HG02763 (cell line): ENCODE measurements at regions not wholly inside any gene's neighbourhood (a gene's known extent, or its start where the extent isn't known, plus 50 kb on each side); places are given as distances from the start of the nearest gene placed in this dataset.

Experiments
- ATAC-seq: cut with Tn5 transposase; IDR thresholded peaks from one replicate; pipeline ENCODE4 v1.9.1; 2021; ENCODE audit warnings: mild to moderate bottlenecking, moderate library complexity; ENCODE audit not compliant: unreplicated experiment

DNA sequence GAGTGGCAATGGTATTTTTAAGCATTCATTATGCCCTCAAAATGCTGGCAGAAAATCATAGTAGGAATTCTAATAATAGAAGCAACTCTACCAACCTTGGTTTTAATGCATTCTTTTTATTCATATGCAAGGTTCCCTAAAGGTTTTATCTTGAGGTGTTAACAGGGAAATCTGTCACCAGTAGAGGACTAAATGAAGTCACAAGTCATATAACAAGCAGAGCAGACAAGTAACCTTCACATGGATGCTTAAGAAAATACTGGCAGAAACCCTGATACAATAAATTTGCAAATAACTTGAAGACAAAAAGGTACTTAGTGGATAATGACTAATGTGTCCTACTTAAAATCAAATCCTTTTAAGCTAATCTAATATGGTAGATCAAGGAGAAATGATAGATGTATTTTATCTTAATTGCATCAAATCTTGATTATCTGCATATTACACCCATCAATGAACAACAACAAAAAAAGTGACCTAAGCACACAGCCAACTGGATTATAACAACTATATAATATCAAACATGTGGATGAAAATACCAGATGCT, 73.3 kb downstream of the RFC3 start:
- no peak for ATAC-seq

DNA sequence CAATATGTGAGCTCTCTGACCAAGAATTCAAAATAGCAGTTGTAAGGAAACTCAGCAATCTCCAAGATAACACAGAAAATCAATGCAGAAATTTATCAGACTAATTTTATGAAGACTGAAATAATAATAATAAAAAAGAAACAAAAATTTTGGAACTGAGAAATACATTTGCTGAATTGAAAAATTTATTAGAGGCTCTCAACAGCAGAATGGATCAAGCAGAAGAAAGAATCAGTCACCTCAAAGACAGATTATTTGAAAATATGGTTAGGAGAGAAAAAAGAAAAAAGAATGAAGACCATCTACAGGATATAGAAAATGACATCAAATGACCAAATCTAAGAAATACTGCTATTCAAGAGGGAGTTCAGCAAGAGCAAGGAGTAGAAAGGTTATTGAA, 75.6 kb downstream of the RFC3 start:
- no peak for ATAC-seq

DNA sequence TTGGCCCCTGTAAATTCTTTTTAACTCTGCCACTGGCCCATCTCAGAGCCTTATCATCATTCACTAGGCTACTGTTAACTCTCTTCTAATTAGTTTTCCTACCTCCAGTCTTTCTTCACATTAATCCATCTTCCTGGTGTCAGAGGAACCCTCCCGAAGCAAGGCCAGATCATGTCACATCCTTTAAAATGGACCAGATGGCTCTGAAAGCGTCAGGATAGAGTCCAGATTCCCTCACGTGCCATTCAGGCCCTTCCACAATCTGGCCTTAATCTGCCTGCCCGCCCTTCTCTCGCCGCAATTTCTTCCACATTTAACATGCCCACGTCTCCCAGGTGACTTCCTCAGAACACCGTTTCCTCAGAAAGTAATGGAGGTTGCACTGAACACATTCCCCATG, 86.5 kb downstream of the RFC3 start:
- no peak for ATAC-seq

DNA sequence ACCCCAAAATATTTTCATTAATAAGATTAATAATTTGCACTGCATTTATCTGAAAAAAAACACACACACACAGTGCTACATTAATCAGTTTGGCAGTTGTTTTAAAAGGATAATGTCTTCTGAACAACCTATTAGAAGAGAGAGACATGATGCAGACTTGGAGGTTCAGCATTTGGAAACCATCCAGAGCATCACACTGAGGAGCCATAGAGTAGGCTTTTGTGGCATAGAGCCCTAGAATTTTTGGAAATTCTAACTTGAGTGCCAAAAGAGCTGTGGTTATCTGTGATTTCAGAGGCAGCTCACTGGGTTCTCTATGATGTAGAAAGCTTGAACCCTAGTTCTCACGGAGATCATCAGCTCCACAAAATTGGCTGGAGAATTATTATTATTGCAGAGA, 90.2 kb downstream of the RFC3 start:
- no peak for ATAC-seq

DNA sequence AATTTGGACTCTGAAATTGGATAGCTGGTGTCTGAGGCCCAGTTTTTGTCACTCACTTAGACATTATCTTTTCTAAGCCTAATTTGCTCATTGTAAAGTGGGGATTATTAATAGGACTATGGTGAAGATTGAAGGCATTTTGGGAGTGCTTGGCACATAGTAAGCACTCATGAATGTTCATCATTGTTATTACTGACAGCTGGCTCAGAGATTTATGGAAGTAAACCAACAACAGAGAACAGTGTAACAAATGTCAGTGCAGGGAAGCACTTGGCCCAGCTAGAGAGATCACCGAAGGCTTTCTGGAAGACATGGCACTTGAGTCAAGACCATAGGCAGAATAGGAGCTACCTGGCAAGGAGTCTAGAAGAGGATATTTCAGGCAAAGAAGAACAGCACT, 92.3 kb downstream of the RFC3 start:
- no peak for ATAC-seq

DNA sequence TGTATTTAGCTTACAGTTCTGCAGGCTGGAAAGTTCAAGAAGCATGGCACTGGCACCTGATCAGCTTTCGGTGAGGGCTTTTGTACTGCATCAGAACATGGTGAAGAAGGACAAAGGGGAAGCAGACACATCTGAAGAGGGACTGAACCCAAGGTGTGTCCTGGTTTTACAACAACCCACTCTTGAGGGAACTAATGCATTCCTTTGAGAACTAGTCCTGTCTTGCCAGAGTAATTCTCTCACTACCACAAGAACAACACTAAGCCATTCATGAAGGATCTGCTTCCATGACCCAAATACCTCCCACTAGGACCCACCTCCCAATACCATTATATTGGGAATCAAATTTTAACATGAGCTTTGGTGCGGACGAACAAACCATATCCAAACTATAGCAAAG, 93.6 kb downstream of the RFC3 start:
- no peak for ATAC-seq

DNA sequence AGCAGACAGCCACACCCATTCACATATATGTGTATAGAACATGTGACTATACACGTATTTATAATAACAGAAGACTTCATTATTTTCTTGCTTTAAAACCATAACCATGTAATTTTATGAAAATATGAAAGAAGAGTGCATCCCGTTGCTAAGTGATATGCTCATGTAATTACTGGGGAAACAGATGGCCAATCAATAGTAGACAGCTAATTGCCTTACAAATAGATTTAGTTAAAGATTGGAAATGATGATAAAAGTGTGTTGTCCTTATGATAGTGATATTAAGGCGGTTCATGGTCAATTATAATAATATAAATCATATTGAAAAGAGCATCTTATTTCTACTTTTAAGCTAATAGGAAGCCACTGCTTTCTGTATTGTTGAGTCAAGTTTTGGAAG, 95.9 kb downstream of the RFC3 start:
- no peak for ATAC-seq

DNA sequence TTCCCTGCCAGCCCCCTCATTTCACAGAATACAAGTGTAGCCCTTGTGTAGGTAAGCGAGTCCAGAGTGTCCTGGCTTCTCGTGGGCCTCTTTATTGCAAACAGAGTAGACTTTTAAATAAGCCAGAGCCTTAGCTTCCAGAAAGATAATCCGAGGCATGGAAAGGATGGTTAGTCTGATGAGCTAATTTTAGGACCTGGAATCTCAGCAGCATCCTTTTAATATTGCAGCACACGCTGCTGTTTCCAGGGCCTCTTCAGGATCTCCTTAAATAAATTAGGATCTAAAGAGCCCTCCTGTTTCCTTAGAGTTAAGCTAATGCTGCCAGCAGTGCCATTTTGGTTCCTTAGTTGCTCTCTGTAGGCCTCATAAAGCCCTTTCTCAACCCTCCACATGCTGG, 99.2 kb downstream of the RFC3 start:
- no peak for ATAC-seq

DNA sequence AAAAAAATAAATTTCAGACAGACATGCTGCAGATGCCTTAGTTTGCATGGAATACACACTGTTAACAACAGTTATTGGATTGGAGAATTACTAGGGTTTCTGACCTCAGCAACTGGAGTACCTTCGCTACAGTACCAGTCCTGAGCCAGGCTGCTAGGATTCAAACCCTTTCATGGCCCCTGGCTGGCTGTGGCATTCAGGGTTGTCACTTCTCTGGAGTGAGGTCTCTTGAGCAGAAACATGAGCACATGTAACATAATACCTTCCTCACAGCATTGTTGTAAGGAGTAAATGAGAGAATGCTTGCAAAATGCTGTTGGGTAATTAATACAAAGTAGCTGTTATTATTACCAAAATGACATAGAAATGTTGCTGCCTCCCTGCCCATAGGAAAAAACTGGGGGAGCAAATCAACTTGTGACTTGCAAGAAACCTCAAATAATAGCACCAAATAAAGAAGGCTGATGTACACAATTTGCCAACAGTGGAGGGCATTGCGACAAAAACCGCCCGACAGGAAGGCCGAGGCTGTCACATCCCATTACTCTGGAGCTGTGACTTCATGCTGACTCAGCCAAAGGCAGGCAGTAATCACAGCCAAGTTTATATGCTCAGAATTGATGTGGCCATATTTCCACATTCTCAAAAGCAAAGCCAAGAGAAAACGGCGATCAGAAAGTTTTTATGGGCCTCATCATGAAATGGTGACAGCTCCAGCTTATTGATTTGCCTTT, 100.4 kb downstream of the RFC3 start:
- no peak for ATAC-seq

DNA sequence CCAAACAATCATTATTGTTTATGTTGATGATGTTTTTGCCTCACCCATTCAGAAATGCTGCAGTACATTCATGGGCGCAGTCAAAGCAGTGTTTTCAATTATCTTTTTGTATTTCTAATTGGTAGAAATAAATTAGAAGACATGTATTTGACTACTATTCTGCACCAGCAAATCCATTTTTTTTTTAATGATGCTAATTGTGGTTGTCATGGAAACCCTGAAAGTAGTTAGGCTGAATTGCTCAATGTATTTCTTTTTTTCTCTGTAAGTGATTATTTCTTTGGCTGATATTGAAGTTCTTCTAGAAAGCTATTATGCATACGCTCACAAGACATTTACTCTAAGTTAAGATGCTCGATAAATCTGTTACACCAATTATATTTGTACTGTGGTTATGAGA, 101.2 kb downstream of the RFC3 start:
- ATAC-seq = no peak

DNA sequence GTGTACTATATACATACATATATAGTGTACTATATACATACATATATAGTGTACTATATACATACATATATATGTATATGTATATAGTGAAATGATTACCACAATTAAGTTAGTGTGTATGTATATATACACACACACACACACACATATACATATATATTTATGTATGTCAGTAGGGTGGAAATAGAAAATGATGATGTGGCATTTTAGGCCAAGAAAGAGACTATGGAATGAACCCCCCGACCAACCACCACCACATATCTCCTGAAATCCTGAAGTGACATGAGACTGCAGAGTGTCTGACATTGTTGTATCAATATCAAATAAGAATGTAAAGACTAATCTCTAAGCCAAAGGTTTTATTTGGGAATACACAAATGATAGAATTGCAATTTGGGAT, 107.6 kb downstream of the RFC3 start:
- no peak for ATAC-seq

DNA sequence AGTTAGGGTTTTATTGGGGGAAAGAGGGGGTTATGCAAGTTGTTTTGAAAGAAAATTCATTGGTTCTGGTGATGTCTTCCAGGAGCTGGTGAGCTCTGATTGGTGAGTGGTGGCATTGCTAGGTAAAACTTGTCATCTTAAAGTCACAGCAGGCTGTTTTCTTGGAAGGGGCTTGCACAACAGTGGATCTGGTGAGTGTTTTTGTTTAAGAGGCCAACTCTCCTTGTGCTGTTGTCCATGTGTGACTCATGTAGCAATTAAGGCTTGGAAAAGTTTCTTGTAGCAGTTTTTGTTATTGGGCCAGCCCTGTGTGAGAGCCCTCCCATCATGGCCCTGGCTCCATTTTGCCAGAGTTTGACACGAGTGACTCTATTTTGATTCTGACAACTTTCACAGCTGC, 109.4 kb downstream of the RFC3 start:
- ATAC-seq = no peak

DNA sequence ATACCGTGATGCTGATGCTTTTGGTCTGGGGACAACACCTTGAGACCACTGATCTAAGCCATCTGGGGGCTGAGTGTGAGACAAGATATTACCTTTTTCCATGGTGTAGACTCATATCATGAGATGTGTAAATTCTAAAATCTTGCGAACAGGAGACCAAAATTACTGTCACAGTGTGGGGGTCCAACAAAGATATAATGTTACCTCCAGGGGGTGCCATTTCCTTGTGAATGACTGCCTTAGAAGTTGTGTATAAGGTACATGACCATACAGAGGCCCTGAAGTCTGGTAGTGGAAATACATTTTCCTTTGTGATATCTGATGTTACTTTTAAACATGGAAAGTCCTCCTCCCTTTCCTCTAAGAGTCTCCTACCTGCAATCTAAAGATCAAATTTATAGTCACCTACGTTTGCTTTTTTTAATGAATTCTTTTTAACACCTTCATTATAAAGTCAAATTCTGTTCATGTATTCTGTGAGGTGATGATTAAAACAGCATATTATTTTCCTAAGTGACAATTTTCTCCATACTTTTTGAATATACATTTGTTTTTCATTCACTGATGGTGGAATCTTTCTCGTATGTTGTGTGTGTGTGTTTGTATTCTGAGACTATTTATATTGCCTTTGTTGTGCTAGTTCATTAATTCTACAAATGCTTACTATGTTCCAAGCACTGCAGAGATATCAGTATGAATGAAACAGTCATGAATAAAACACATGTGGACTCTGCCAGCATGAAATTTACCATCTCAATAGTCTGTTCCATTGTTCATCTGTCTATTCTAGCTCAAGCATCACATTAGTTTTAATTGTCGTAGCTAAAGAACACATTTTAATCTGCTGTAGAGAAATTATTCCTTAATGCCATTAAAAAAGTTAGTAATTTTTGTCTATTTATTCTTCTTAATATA, 113.7 kb downstream of the RFC3 start:
- no peak for ATAC-seq

DNA sequence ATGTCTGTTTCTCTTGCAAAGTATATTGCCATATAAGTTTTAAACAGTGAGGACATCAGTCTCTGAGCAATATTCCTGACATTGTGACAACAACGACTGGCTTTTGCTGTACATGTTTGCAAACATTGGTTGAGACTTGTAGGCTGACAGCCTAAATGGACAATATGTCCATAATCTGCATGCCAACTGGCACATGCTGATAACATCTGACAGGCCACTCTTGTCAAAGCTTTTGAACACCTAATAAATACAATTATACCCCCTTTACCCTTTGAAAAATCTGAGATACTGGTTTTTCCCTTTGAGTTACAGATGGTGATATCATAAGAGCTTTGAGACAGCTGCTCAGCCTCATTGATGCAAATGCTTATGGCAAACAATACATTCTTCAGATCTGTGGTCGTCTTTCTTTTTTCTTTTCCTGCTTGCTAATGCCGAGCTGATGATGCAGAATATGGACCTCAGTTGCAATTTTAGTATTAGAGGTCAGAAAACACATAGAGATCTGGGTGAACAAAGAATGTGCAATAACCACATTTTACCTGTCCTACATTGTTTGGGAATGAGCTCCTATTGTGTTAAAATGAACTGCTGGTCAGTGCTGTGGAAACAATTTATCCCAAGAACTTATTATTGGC, 114.9 kb downstream of the RFC3 start:
- ATAC-seq = no peak

DNA sequence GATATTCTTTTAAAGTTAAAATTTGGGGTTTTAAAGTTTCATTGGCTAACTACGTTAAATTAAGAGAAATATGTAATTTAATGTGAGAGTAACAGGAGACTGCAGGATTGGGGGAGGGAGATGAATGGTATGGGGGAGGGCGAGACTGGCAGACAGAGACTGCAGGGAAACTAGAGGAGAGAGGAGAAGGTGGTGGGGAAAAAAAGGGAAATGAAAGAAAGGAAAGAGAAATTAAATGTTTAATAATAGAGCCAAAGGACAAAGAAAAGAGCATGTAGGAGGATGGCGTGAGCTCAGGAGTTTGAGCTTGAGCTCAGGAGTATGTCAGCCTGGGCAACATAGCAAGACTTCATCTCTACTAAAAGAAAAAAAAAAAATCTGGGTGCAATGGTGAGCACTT, 115.9 kb downstream of the RFC3 start:
- no peak for ATAC-seq

DNA sequence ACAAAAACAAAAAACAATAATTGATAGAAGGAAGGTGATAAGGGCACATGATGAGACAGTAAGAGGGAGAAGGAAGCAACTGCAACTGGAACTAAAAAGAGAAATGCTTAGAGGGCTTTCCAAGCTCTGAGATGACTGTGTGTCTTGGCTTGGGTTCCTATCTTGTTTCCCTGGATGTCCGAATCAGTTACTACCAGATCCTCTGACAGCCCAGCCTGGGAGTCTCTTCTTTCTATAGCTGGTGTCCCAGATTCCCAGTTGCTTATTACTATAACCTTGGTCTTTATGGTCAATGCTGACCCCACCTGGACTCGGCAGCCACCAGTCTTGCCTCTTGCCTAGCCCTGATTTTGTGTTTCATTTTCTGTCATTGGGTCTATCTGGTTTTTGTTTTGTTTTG, 116.4 kb downstream of the RFC3 start:
- no peak for ATAC-seq

DNA sequence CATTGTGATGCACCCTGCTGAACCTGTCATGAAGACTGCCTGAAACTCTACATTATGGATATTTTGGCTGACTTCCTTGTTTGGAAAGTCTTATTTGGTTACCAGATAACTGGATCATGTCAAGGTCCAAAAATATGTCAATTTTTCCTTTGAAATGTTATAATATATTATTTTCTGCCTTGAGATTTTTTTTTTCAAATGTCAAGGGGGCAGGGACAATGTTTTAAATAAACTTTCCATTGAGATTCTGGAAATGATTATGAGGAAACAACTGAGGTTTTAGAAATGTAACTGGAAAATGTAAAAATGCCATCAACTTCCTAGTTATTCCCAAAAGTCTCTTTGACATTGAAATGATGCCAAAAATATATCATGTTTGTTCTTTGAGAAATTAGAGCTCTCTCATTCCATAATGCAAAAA, 117.0 kb downstream of the RFC3 start:
- no peak for ATAC-seq

DNA sequence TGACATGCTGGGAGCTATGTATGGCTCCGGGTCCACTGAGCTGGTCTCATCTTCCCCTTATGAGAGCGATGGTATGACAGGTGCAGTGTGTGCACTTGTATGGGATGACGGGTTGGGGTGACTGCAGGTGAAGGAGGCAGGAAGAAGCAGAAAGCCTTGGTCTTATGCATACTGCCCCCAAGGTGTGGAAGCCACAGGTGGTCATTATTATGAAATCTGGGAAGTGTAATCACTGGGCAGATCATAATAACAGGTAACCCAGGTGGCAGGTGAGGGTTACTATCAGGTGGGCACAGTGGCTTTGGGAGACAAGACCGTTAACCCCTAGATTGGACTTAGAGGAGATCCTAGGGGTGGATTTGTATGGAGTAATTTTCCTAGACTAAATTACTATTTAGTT, 118.0 kb downstream of the RFC3 start:
- no peak for ATAC-seq

DNA sequence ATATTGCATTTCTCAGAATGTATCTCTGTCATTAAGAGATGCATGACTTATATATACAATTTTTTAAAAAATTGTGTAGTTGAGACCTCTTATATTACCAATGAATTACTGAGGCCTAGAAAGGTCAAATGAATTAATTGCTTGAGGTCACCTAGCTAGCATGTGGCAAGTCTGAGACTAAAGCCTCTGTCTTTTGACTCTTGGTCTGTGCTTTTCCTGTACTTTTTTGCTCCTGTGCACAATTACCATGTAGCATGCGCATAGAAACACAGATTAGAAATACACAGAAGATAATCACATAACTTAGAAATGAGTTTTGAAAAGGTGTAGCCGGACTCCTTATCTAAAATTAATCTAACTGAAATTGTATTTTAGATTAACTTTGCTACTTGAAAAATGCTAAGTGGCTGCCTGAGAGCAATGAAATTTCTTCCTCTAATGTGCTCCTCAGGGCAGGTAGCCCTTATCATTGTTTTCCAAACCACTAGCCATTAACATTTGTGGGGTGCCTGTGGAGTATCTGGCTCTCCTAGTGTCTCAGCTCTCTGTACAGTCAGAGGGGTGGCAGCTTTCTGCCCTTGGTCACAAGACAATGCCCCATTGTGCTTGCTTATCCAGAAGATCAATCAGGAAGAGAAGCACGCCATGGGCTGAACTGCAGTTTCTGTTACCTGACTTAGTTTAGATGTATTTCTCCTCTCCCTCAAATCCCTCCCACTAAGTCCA, 119.6 kb downstream of the RFC3 start:
- no peak for ATAC-seq

DNA sequence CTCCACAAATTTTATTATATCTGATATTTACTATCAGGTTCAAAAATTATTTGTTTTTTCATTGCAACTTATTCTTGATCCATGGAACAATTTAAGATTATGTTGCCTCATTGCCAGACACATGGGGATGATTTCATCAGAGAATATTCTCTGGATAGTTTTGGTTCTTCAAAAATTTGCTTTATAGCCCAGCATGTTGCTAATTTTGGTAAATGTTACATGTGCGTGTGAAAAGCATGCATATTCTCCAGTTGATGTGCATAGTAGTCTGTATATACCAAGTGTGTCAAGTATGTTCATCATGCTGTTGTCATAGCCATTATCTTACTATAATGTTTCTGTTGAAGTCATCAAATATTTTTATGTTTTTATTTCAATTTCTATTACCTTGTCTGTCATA, 122.3 kb downstream of the RFC3 start:
- ATAC-seq = no peak

DNA sequence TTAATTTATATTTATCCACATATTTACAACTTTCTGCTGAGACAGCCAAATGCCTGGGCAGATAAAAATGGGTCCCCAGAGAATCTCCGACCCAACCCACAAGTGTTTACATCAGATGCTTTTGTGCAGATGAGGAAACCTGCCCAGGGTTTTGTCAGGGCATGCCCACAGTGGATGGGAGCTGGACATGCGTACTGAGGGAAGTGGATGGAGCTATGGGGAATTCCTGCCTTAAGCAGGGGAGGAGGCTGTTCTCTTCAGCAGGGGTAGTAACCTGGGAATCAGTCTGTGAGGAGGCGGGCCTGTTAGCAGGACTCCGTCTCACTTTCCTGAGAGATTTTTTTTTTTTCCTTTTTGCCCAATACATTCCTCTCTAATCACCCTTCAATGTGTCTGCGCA, 122.9 kb downstream of the RFC3 start:
- ATAC-seq = no peak
